ENCODE measurements at regions not wholly inside any gene's neighbourhood (a gene's known extent, or its start where the extent isn't known, plus 50 kb on each side); places are given as distances from the start of the nearest gene placed in this dataset.
"Not testable (repeated sequence)": the region's sequence is repeated elsewhere in the genome, so short reads cannot be mapped to it uniquely, and the experiment has no call there.

DNA sequence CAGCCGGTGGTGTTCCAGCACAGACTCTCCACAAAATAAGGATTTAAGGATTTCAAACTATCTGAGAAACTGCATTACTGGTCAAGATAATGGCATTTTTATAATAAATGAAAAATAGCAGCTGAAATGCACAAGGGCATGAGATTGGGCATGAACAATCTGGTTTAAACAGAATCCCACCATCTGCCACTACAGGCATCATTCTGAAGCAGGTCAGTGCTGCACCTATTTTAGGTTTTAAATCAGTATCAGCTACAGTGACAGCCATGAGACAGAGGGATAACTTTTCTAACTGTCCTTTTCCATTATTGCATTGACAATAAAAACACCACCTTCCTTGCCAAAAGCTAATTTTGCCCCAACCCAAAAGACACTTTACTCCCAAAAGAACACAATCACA lies 186.8 kb downstream of the ETV1 start:
- no peak overlapping the region for H3K4me3 ChIP-seq (ENCODE audit: low read depth, poor library complexity, severe bottlenecking)
- intact Hi-C loops (cut with DNase I; ENCODE audit: low total_unique reads) = no loop called here
- DNase-seq (ENCODE audit: low spot score in 2 of 2) = no peak
- TF ChIP-seq POLR2A (IDR thresholded peaks at IDR 0.05) = no peak
- no peak for TF ChIP-seq CTCF (IDR thresholded peaks at IDR 0.05)
- 93 to 97% methylated on average over 1 of the region's 1 CpG for WGBS, 2 donors

DNA sequence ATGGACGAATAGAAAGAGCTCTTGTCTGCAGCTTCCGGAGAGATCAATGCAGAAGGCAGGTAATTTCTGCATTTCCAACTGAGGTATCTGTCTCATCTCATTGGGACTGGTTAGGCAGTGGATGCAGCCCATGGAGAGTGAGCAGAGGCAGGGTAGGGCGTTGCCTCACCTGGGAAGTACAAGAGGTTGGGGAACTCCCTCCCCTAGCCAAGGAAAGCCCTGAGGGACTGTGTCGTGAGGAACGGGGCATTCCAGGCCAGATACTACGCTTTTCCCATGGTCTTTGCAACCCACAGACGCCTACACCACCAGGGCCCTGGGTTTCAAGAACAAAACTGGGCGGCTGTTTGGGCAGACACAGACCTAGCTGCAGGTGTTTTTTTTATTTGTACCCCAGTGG lies 186.3 kb downstream of the ETV1 start:
- TF ChIP-seq POLR2A (IDR thresholded peaks at IDR 0.05) (no peak), CTCF (IDR thresholded peaks at IDR 0.05) (no peak)
- no peak overlapping the region for H3K4me3 ChIP-seq (ENCODE audit: low read depth, poor library complexity, severe bottlenecking)
- 66 to 70% methylated on average over 8 of the region's 8 CpGs for WGBS, 2 donors
- intact Hi-C loops (cut with DNase I; ENCODE audit: low total_unique reads) = no loop called here
- DNase-seq (ENCODE audit: low spot score in 2 of 2) = no peak

GRCh38 chr7:13806089-13806867 lies 183.2 kb downstream of the ETV1 start:
- DNase-seq (ENCODE audit: low spot score in 2 of 2); intact Hi-C loops (cut with DNase I; ENCODE audit: low total_unique reads); H3K4me3 ChIP-seq (ENCODE audit: low read depth, poor library complexity, severe bottlenecking): not testable (repeated sequence)
- 93% methylated on average over 33 of the region's 33 CpGs for WGBS, 2 donors

GRCh38 chr7:13817230-13817629 lies 172.2 kb downstream of the ETV1 start:
- H3K4me3 ChIP-seq (ENCODE audit: low read depth, poor library complexity, severe bottlenecking); intact Hi-C loops (cut with DNase I; ENCODE audit: low total_unique reads); DNase-seq (ENCODE audit: low spot score in 2 of 2): not testable (repeated sequence)

DNA sequence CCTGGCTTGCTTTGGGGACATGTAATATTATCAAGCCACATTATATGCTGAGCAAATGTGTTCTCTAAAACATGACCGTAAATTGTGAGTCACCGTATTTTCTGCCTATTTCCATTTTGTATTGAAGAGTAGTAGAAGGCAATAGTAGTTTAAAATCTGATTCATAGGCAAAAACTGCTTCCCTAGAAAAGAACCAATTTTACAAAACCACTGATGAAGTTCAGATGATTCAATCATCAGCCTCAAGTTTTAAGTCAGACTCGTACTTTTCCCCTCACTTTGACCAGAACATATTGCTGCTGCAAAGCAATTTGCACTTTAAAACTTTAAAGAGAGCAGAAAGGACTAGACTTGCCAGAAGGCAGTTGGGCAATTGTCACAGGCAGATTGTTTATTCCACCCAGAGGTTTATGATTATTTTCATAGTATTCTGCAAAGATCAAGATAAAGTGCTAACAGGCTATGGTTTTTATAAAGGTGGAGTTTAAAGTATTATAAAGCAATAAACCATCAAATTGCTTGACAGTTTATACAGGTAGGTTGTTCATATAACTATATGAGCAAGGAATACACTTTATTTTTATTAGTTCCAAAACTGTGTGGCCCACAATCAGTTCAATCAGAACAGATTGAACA lies 168.2 kb downstream of the ETV1 start:
- 59 to 66% methylated on average over 3 of the region's 3 CpGs for WGBS, 2 donors
- intact Hi-C loops (cut with DNase I; ENCODE audit: low total_unique reads) = no loop called here
- TF ChIP-seq POLR2A (IDR thresholded peaks at IDR 0.05) (no peak), CTCF (IDR thresholded peaks at IDR 0.05) (no peak)
- no peak for DNase-seq (ENCODE audit: low spot score in 2 of 2)
- H3K4me3 ChIP-seq (ENCODE audit: low read depth, poor library complexity, severe bottlenecking) = no peak overlapping the region

DNA sequence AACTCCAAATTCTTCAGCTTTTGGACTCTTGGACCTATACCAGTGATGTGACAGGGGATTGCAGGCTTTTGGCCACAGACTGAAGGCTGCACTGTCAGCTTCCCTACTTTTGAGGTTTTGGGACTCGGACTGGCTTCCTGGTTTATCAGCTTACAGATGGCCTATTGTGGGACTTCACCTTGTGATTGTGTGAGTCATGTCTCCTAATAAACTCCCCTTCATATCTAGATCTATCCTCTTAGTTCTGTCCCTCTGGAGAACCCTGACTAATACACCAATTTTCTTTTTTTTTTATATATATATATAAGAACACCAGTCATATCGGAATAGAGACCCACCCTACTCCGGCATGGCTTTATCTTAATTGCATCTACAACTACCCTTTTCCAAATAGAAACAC lies 166.8 kb downstream of the ETV1 start:
- TF ChIP-seq POLR2A (IDR thresholded peaks at IDR 0.05) (no peak), CTCF (IDR thresholded peaks at IDR 0.05) (no peak)
- 75 to 82% methylated on average over 3 of the region's 3 CpGs for WGBS, 2 donors

GRCh38 chr7:13826752-13827151 lies 162.7 kb downstream of the ETV1 start:
- H3K4me3 ChIP-seq (ENCODE audit: low read depth, poor library complexity, severe bottlenecking) = no peak overlapping the region
- no peak for DNase-seq (ENCODE audit: low spot score in 2 of 2)
- no peak for TF ChIP-seq CTCF (IDR thresholded peaks at IDR 0.05)
- no peak for TF ChIP-seq POLR2A (IDR thresholded peaks at IDR 0.05)
- WGBS, 2 donors = 75 to 76% methylated on average over 4 of the region's 4 CpGs
- intact Hi-C loops (cut with DNase I; ENCODE audit: low total_unique reads) = no loop called here

More for the DNA sequence above, 166.8 kb downstream of the ETV1 start:
- no peak for DNase-seq (ENCODE audit: low spot score in 2 of 2)
- intact Hi-C loops (cut with DNase I; ENCODE audit: low total_unique reads) = no loop called here
- H3K4me3 ChIP-seq (ENCODE audit: low read depth, poor library complexity, severe bottlenecking) = no peak overlapping the region
